Endodermal cell (in vitro differentiated cells): ENCODE measurements at regions not wholly inside any gene's neighbourhood (a gene's known extent, or its start where the extent isn't known, plus 50 kb on each side); places are given as distances from the start of the nearest gene placed in this dataset.
"Not testable (repeated sequence)": the region's sequence is repeated elsewhere in the genome, so short reads cannot be mapped to it uniquely, and the experiment has no call there.

Source experiments
- DNase-seq: peaks from one replicate; pipeline ENCODE4 v3.0.0-alpha.2; 2017
- H3K27ac ChIP-seq: 2 replicates; pipeline ENCODE4 v1.5.1; 2013; ENCODE audit warnings: mild to moderate bottlenecking, low read depth, low read length, moderate library complexity
- H3K27me3 ChIP-seq: 2 replicates; pipeline ENCODE4 v1.6.1; 2013; ENCODE audit warnings: mild to moderate bottlenecking, low read length, moderate library complexity; ENCODE audit not compliant: insufficient read depth, control insufficient read depth, poor library complexity, severe bottlenecking
- H3K36me3 ChIP-seq: 2 replicates; pipeline ENCODE4 v1.7.0; 2013; ENCODE audit warnings: mild to moderate bottlenecking, low read length, moderate library complexity; ENCODE audit not compliant: control insufficient read depth, insufficient read depth
- H3K4me1 ChIP-seq: one replicate; pipeline ENCODE4 v1.7.0; 2013; ENCODE audit warnings: low read length; ENCODE audit not compliant: control insufficient read depth, insufficient read depth
- H3K4me3 ChIP-seq: 2 replicates; pipeline ENCODE4 v1.5.1; 2013; ENCODE audit warnings: mild to moderate bottlenecking, low read length, moderate library complexity
- H3K9ac ChIP-seq: 2 replicates; pipeline ENCODE4 v1.6.1; 2013; ENCODE audit warnings: mild to moderate bottlenecking, low read length, moderate library complexity; ENCODE audit not compliant: poor library complexity, severe bottlenecking; ENCODE audit errors: extremely low read depth
- H3K9me3 ChIP-seq: 2 replicates; pipeline ENCODE4 v1.6.1; 2013; ENCODE audit warnings: mild to moderate bottlenecking, low read length, moderate library complexity; ENCODE audit not compliant: control insufficient read depth
- H3K27ac Mint-ChIP-seq: 2 replicates; pipeline ENCODE4 v1.8.0; 2020; ENCODE audit warnings: mixed read lengths
- H3K27me3 Mint-ChIP-seq: 2 replicates; pipeline ENCODE4 v1.8.0; 2021; ENCODE audit warnings: mild to moderate bottlenecking, mixed read lengths; ENCODE audit not compliant: insufficient read depth
- H3K36me3 Mint-ChIP-seq: 2 replicates; pipeline ENCODE4 v1.8.0; 2020; ENCODE audit warnings: low read depth, mixed read lengths
- H3K4me1 Mint-ChIP-seq: 2 replicates; pipeline ENCODE4 v1.8.0; 2020; ENCODE audit warnings: mixed read lengths
- H3K4me3 Mint-ChIP-seq: 2 replicates; pipeline ENCODE4 v1.8.0; 2020; ENCODE audit warnings: mild to moderate bottlenecking, moderate library complexity, mixed read lengths
- H3K9me3 Mint-ChIP-seq: 2 replicates; pipeline ENCODE4 v1.8.0; 2020; ENCODE audit warnings: mild to moderate bottlenecking, mixed read lengths
- CTCF ChIP-seq: fragments of 200-600 bp; sonication (generic); conservative IDR thresholded peaks from 2 replicates; pipeline ENCODE4 v1.5.0; 2021; ENCODE audit warnings: antibody characterized with exemption, mild to moderate bottlenecking
- WGBS, 2 experiments: methylation state at CpG; one replicate each; pipeline versions ENCODE4 v1.1.5 to v1.1.7; 2013; ENCODE audit warnings: missing lambda C conversion rate in 2 of 2, mixed read lengths in 1 of 2; ENCODE audit not compliant: insufficient coverage in 1 of 2, insufficient read length in 1 of 2; 5-methylcytosine and 5-hydroxymethylcytosine counted together

GRCh38 chr4:79248610-79249009, 77.3 kb downstream of the NAA11 start:
- WGBS, 2 experiments, result 93 to 94% methylated on average over 3 to 5 of the region's 5 CpGs
- Mint-ChIP-seq H3K36me3 (peaks cover 3% of the 10 kb centered on the region), H3K27ac (no peak overlapping the region)

GRCh38 chr4:79247695-79248394, 78.0 kb downstream of the NAA11 start:
- Histone ChIP-seq H3K9ac (no peak overlapping the region), H3K4me1 (no peaks in the 10 kb centered on the region), H3K36me3 (no peaks in the 10 kb centered on the region), H3K9me3 (peaks cover 14% of the 10 kb centered on the region), H3K27ac (no peak overlapping the region), H3K27me3 (peaks cover 10% of the 10 kb centered on the region), H3K4me3 (no peak overlapping the region)
- no peaks in the 10 kb centered on the region for H3K4me1 Mint-ChIP-seq
- peaks cover 22% of the 10 kb centered on the region for H3K9me3 Mint-ChIP-seq
- peaks cover 5% of the 10 kb centered on the region for H3K27me3 Mint-ChIP-seq
- no peak overlapping the region for H3K27ac Mint-ChIP-seq
- peaks cover 3% of the 10 kb centered on the region for H3K36me3 Mint-ChIP-seq
- TF ChIP-seq CTCF, result no peak
- no peak overlapping the region for H3K4me3 Mint-ChIP-seq
- DNase-seq, result no peak
- WGBS, 2 experiments, result 90 to 94% methylated on average over 2 to 6 of the region's 6 CpGs

More at GRCh38 chr4:79248610-79249009, 77.3 kb downstream of the NAA11 start:
- no peak for TF ChIP-seq CTCF
- Histone ChIP-seq H3K4me1 (no peaks in the 10 kb centered on the region), H3K27me3 (peaks cover 7% of the 10 kb centered on the region), H3K27ac (no peak overlapping the region), H3K4me3 (no peak overlapping the region), H3K36me3 (no peaks in the 10 kb centered on the region), H3K9ac (no peak overlapping the region), H3K9me3 (peaks cover 7% of the 10 kb centered on the region)
- H3K4me3 Mint-ChIP-seq, result no peak overlapping the region
- H3K4me1 Mint-ChIP-seq, result no peaks in the 10 kb centered on the region
- no peak for DNase-seq
- peaks cover 5% of the 10 kb centered on the region for H3K27me3 Mint-ChIP-seq
- peaks cover 19% of the 10 kb centered on the region for H3K9me3 Mint-ChIP-seq

- Histone ChIP-seq H3K27me3 (peaks cover 10% of the 10 kb centered on the region), H3K9me3 (peaks cover 14% of the 10 kb centered on the region)
- not testable (repeated sequence) for H3K36me3 ChIP-seq, H3K9ac ChIP-seq, H3K27ac ChIP-seq, H3K4me3 ChIP-seq, H3K4me1 Mint-ChIP-seq, H3K4me1 ChIP-seq, H3K4me3 Mint-ChIP-seq, H3K27me3 Mint-ChIP-seq, H3K36me3 Mint-ChIP-seq, H3K27ac Mint-ChIP-seq, DNase-seq
- WGBS, 2 experiments, result 86 to 93% methylated on average over 17 to 43 of the region's 44 CpGs
- H3K9me3 Mint-ChIP-seq, result peaks cover 22% of the 10 kb centered on the region
Measured at GRCh38 chr4:79245200-79245940, 80.5 kb downstream of the NAA11 start.
